ENCODE measurements at regions not wholly inside any gene's neighbourhood (a gene's known extent, or its start where the extent isn't known, plus 50 kb on each side); places are given as distances from the start of the nearest gene placed in this dataset.
"Not testable (repeated sequence)": the region's sequence is repeated elsewhere in the genome, so short reads cannot be mapped to it uniquely, and the experiment has no call there.

DNA sequence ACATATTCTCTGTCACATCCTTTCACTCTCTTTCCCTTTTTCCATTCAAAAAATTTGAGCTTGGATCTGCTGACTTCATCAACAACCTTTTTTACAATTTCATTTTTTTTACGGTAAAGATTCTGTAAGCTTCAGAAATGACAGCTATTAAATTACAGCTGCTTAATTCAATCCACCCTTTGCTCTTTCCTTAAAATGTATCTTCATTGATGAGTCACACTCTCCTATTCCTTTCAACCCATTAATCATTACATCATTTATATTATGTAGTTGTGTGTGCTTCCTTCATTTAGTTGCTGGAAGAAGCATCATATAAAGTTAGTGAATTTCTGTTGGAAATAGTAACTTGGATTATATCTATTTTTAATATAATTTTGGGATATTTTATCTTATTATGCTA lies 67.1 kb upstream of the MAGI2 start:
- no peak for TF ChIP-seq EP300 (IDR thresholded peaks at IDR 0.05)
- no peak for TF ChIP-seq POLR2A (IDR thresholded peaks at IDR 0.05)
- TF ChIP-seq, protein P1, sequence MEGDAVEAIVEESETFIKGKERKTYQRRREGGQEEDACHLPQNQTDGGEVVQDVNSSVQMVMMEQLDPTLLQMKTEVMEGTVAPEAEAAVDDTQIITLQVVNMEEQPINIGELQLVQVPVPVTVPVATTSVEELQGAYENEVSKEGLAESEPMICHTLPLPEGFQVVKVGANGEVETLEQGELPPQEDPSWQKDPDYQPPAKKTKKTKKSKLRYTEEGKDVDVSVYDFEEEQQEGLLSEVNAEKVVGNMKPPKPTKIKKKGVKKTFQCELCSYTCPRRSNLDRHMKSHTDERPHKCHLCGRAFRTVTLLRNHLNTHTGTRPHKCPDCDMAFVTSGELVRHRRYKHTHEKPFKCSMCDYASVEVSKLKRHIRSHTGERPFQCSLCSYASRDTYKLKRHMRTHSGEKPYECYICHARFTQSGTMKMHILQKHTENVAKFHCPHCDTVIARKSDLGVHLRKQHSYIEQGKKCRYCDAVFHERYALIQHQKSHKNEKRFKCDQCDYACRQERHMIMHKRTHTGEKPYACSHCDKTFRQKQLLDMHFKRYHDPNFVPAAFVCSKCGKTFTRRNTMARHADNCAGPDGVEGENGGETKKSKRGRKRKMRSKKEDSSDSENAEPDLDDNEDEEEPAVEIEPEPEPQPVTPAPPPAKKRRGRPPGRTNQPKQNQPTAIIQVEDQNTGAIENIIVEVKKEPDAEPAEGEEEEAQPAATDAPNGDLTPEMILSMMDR (IDR thresholded peaks at IDR 0.05), result no peak
- TF ChIP-seq POLR2AphosphoS5 (IDR thresholded peaks at IDR 0.05), result no peak
- WGBS, 5 donors, result 75 to 92% (median 85%) methylated on average over 1 of the region's 1 CpG
- Histone ChIP-seq H3K4me3 (no peak overlapping the region), H3K27me3 (no peaks in the 10 kb centered on the region), H3K27ac (no peak overlapping the region), H3K9me3 (no peaks in the 10 kb centered on the region), H3K36me3 (no peaks in the 10 kb centered on the region), H3K4me1 (no peaks in the 10 kb centered on the region)
- intact Hi-C loops (cut with DNase I; ENCODE audit: low total_unique reads), result no loop called here
- no peak for DNase-seq

- TF ChIP-seq POLR2A (IDR thresholded peaks at IDR 0.05) (no peak), EP300 (IDR thresholded peaks at IDR 0.05) (no peak), POLR2AphosphoS5 (IDR thresholded peaks at IDR 0.05) (no peak)
- TF ChIP-seq, protein P1 (IDR thresholded peaks at IDR 0.05), result no peak
- Histone ChIP-seq H3K4me3 (no peak overlapping the region), H3K36me3 (no peaks in the 10 kb centered on the region), H3K27me3 (no peaks in the 10 kb centered on the region), H3K27ac (no peak overlapping the region), H3K4me1 (no peaks in the 10 kb centered on the region), H3K9me3 (no peaks in the 10 kb centered on the region)
- intact Hi-C loops (cut with DNase I; ENCODE audit: low total_unique reads), result no loop called here
- no peak for DNase-seq
- 72 to 86% (median 81%) methylated on average over 3 of the region's 3 CpGs for WGBS, 5 donors
Measured at GRCh38 chr7:79515358-79515757, 61.9 kb upstream of the MAGI2 start.

GRCh38 chr7:79513261-79513660 lies 59.8 kb upstream of the MAGI2 start:
- intact Hi-C loops (cut with DNase I; ENCODE audit: low total_unique reads), result no loop called here
- Histone ChIP-seq H3K9me3 (no peaks in the 10 kb centered on the region), H3K4me3 (no peak overlapping the region), H3K36me3 (no peaks in the 10 kb centered on the region), H3K27me3 (no peaks in the 10 kb centered on the region), H3K4me1 (no peaks in the 10 kb centered on the region), H3K27ac (no peak overlapping the region)
- WGBS, 5 donors, result 83 to 94% (median 93%) methylated on average over 2 of the region's 2 CpGs
- no peak for TF ChIP-seq POLR2A (IDR thresholded peaks at IDR 0.05)
- TF ChIP-seq POLR2AphosphoS5 (IDR thresholded peaks at IDR 0.05), result no peak
- no peak for TF ChIP-seq EP300 (IDR thresholded peaks at IDR 0.05)
- TF ChIP-seq, protein P1 (IDR thresholded peaks at IDR 0.05), result no peak
- DNase-seq, result peak in 1 of 2 donors; percentile 11

DNA sequence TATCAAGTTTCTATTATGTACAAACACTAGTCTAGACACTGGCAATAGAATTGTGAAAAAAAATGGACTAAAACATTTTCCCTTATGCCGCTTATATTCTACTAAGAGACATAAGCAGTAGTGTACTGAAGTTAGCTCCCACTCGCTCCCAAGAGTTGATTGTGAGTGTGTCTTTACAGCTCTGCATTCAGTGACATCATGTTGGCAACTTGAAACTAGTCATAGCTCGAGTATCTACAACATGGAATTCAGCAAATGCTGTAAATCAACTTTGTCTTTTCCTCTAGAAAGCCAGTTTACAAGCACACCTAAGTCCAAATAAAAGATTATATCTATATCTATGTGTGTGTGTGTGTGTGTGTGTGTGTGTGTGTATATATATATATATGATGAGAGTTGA lies 58.8 kb upstream of the MAGI2 start:
- Histone ChIP-seq H3K27me3 (no peaks in the 10 kb centered on the region), H3K27ac (no peak overlapping the region), H3K36me3 (no peaks in the 10 kb centered on the region), H3K9me3 (no peaks in the 10 kb centered on the region), H3K4me3 (no peak overlapping the region), H3K4me1 (no peaks in the 10 kb centered on the region)
- DNase-seq, result no peak
- intact Hi-C loops (cut with DNase I; ENCODE audit: low total_unique reads), result no loop called here
- TF ChIP-seq, protein P1 (IDR thresholded peaks at IDR 0.05), result no peak
- TF ChIP-seq POLR2AphosphoS5 (IDR thresholded peaks at IDR 0.05), result no peak
- TF ChIP-seq POLR2A (IDR thresholded peaks at IDR 0.05), result no peak
- no peak for TF ChIP-seq EP300 (IDR thresholded peaks at IDR 0.05)
- WGBS, 5 donors, result 68 to 79% (median 74%) methylated on average over 3 of the region's 3 CpGs

DNA sequence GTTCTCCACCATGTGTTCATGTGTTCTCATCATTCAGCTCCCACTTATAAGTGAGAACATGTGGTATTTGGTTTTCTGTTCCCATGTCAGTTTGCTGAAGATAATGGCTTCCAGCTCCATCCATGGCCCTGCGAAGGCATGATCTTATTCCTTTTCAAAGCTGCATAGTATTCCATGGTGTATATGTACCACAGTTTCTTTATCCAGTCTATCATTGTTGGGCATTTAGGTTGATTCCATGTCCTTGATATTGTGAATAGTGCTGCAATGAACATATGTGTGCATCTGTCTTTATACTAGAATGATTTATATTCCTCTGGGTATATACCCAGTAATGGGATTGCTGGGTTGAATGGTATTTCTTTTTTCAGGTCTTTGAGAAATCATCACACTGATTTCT lies 57.6 kb upstream of the MAGI2 start:
- H3K4me1 ChIP-seq; DNase-seq; intact Hi-C loops (cut with DNase I; ENCODE audit: low total_unique reads); H3K27ac ChIP-seq; H3K4me3 ChIP-seq; H3K27me3 ChIP-seq; H3K36me3 ChIP-seq; H3K9me3 ChIP-seq: not testable (repeated sequence)
- WGBS, 5 donors, result 78 to 100% (median 95%) methylated on average over 1 of the region's 1 CpG

Data from stomach (tissue), 8 donors.